Breast epithelium (tissue), 3 donors: ENCODE measurements at regions not wholly inside any gene's neighbourhood (a gene's known extent, or its start where the extent isn't known, plus 50 kb on each side); places are given as distances from the start of the nearest gene placed in this dataset.

ENCODE experiments used
- POLR2A ChIP-seq: fragments of 450-650 bp; IDR thresholded peaks from one replicate; pipeline ENCODE4 v1.6.1; 2016; ENCODE audit warnings: antibody characterized with exemption, mild to moderate bottlenecking, moderate library complexity
- TF ChIP-seq, protein P1 (sequence below), 3 donors: fragments of 450-650 bp; IDR thresholded peaks; one replicate each; pipeline ENCODE4 v1.5.1; 2016 to 2017; ENCODE audit warnings: antibody characterized with exemption in 3 of 3, mild to moderate bottlenecking in 3 of 3, moderate library complexity in 3 of 3

DNA sequence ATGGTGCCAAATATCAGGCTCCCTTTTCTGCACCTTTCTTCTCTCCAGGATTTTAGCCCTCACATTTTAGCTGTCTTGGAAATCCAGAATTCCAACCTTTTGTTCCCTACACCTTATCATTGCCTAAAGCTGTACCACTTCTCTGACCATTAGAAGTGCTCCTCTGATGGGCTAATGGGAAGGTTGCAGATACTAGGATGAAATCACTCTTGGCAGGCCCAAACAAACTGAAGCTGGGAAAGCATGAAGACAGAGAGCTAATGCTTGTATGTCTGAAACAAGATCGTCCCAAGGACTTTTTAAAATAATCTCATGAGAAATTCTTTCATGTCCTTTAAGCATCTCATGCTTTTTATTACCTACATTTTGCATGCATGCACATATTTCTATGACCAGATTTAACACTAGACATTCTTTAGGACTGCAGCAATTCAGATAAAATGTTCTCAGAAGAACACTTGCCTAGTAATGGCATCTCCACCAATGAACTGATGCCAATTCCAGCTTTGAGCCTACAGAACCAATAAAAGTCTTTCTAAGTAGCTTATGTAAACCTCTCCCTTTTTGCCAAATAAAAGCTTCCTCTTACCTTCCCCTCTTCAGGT is 98.4 kb upstream of the OSR1 start:
- TF ChIP-seq POLR2A: no peak
- TF ChIP-seq, protein P1, sequence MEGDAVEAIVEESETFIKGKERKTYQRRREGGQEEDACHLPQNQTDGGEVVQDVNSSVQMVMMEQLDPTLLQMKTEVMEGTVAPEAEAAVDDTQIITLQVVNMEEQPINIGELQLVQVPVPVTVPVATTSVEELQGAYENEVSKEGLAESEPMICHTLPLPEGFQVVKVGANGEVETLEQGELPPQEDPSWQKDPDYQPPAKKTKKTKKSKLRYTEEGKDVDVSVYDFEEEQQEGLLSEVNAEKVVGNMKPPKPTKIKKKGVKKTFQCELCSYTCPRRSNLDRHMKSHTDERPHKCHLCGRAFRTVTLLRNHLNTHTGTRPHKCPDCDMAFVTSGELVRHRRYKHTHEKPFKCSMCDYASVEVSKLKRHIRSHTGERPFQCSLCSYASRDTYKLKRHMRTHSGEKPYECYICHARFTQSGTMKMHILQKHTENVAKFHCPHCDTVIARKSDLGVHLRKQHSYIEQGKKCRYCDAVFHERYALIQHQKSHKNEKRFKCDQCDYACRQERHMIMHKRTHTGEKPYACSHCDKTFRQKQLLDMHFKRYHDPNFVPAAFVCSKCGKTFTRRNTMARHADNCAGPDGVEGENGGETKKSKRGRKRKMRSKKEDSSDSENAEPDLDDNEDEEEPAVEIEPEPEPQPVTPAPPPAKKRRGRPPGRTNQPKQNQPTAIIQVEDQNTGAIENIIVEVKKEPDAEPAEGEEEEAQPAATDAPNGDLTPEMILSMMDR (IDR thresholded peaks at IDR 0.05): no peak
